Dendritic cell treated with granulocyte-macrophage colony-stimulating factor and Interleukin-4, amounts not matched to agents 40 ng/mL and 50 ng/mL, for 4 days (primary cell): ENCODE measurements at regions not wholly inside any gene's neighbourhood (a gene's known extent, or its start where the extent isn't known, plus 50 kb on each side); places are given as distances from the start of the nearest gene placed in this dataset.
"Not testable (repeated sequence)": the region's sequence is repeated elsewhere in the genome, so short reads cannot be mapped to it uniquely, and the experiment has no call there.

ENCODE experiments used
- H3K27ac Mint-ChIP-seq: one replicate; pipeline ENCODE4 v1.8.0; 2022; ENCODE audit warnings: mild to moderate bottlenecking, mixed read lengths
- H3K27me3 Mint-ChIP-seq: one replicate; pipeline ENCODE4 v1.8.0; 2022; ENCODE audit warnings: mild to moderate bottlenecking, mixed read lengths
- H3K36me3 Mint-ChIP-seq: one replicate; pipeline ENCODE4 v1.8.0; 2022; ENCODE audit warnings: low read depth, mixed read lengths
- H3K4me1 Mint-ChIP-seq: one replicate; pipeline ENCODE4 v1.8.0; 2022; ENCODE audit warnings: low read depth, mixed read lengths
- H3K4me3 Mint-ChIP-seq: one replicate; pipeline ENCODE4 v1.8.0; 2022; ENCODE audit warnings: mild to moderate bottlenecking, moderate library complexity, mixed read lengths
- H3K9me3 Mint-ChIP-seq: one replicate; pipeline ENCODE4 v1.8.0; 2022; ENCODE audit warnings: mixed read lengths
- intact Hi-C: fragments of 100-400 bp; cut with micrococcal nuclease; formaldehyde crosslinking; loops from one replicate; pipeline ENCODE4 v1.15.0; 2022

GRCh38 chr1:172717722-172718465 lies 59.0 kb downstream of the FASLG start:
- Mint-ChIP-seq H3K27me3 (no peaks in the 10 kb centered on the region), H3K27ac (no peak overlapping the region), H3K4me1 (peaks cover 6% of the 10 kb centered on the region), H3K4me3 (no peak overlapping the region), H3K9me3 (no peaks in the 10 kb centered on the region), H3K36me3 (no peaks in the 10 kb centered on the region)
- intact Hi-C loops, result loop anchor here (5.0 kb wide), 2 partner anchors 266 to 716 kb away; no protein-coding TSS in a partner anchor

GRCh38 chr1:172719066-172719627 lies 60.2 kb downstream of the FASLG start:
- H3K9me3 Mint-ChIP-seq, result no peaks in the 10 kb centered on the region
- H3K36me3 Mint-ChIP-seq, result no peaks in the 10 kb centered on the region
- H3K27ac Mint-ChIP-seq, result no peak overlapping the region
- peaks cover 6% of the 10 kb centered on the region for H3K4me1 Mint-ChIP-seq
- H3K4me3 Mint-ChIP-seq, result no peak overlapping the region
- H3K27me3 Mint-ChIP-seq, result no peaks in the 10 kb centered on the region
- intact Hi-C loops, result loop anchor here (5.0 kb wide), 2 partner anchors 267 to 717 kb away; no protein-coding TSS in a partner anchor

- intact Hi-C loops, result loop anchor here (5.0 kb wide), 2 partner anchors 267 to 717 kb away; no protein-coding TSS in a partner anchor
- H3K27me3 Mint-ChIP-seq, result no peaks in the 10 kb centered on the region
- no peaks in the 10 kb centered on the region for H3K9me3 Mint-ChIP-seq
- H3K36me3 Mint-ChIP-seq, result no peaks in the 10 kb centered on the region
- H3K4me3 Mint-ChIP-seq, result no peak overlapping the region
- H3K27ac Mint-ChIP-seq, result no peak overlapping the region
- peaks cover 11% of the 10 kb centered on the region for H3K4me1 Mint-ChIP-seq
These were observed 60.8 kb downstream of the FASLG start for GRCh38 chr1:172719694-172720138.

- intact Hi-C loops, result no loop called here
- H3K27me3 Mint-ChIP-seq, result no peaks in the 10 kb centered on the region
- no peaks in the 10 kb centered on the region for H3K36me3 Mint-ChIP-seq
- no peaks in the 10 kb centered on the region for H3K9me3 Mint-ChIP-seq
- no peak overlapping the region for H3K27ac Mint-ChIP-seq
- peaks cover 17% of the 10 kb centered on the region for H3K4me1 Mint-ChIP-seq
- no peak overlapping the region for H3K4me3 Mint-ChIP-seq
These were observed 61.4 kb downstream of the FASLG start for GRCh38 chr1:172720339-172720738.

- no peak overlapping the region for H3K27ac Mint-ChIP-seq
- peaks cover 38% of the 10 kb centered on the region for H3K4me1 Mint-ChIP-seq
- no peaks in the 10 kb centered on the region for H3K27me3 Mint-ChIP-seq
- H3K4me3 Mint-ChIP-seq, result no peak overlapping the region
- intact Hi-C loops, result no loop called here
- H3K9me3 Mint-ChIP-seq, result peaks cover 8% of the 10 kb centered on the region
- H3K36me3 Mint-ChIP-seq, result no peaks in the 10 kb centered on the region
These were observed 64.3 kb downstream of the FASLG start for GRCh38 chr1:172723251-172723650.

GRCh38 chr1:172724232-172724631 lies 65.3 kb downstream of the FASLG start:
- H3K9me3 Mint-ChIP-seq, result peaks cover 18% of the 10 kb centered on the region
- no peak overlapping the region for H3K27ac Mint-ChIP-seq
- H3K4me1 Mint-ChIP-seq, result peaks cover 42% of the 10 kb centered on the region
- intact Hi-C loops, result no loop called here
- no peak overlapping the region for H3K4me3 Mint-ChIP-seq
- no peaks in the 10 kb centered on the region for H3K27me3 Mint-ChIP-seq
- H3K36me3 Mint-ChIP-seq, result no peaks in the 10 kb centered on the region

- no peak overlapping the region for H3K4me3 Mint-ChIP-seq
- peaks cover 36% of the 10 kb centered on the region for H3K4me1 Mint-ChIP-seq
- H3K36me3 Mint-ChIP-seq, result no peaks in the 10 kb centered on the region
- H3K27ac Mint-ChIP-seq, result no peak overlapping the region
- no peaks in the 10 kb centered on the region for H3K27me3 Mint-ChIP-seq
- peaks cover 21% of the 10 kb centered on the region for H3K9me3 Mint-ChIP-seq
- intact Hi-C loops, result no loop called here
These were observed 66.1 kb downstream of the FASLG start for GRCh38 chr1:172724765-172725613.

GRCh38 chr1:172726740-172727139 lies 67.8 kb downstream of the FASLG start:
- no peaks in the 10 kb centered on the region for H3K27me3 Mint-ChIP-seq
- no peaks in the 10 kb centered on the region for H3K36me3 Mint-ChIP-seq
- H3K9me3 Mint-ChIP-seq, result peaks cover 21% of the 10 kb centered on the region
- H3K4me3 Mint-ChIP-seq, result no peak overlapping the region
- H3K4me1 Mint-ChIP-seq, result peaks cover 36% of the 10 kb centered on the region
- intact Hi-C loops, result no loop called here
- no peak overlapping the region for H3K27ac Mint-ChIP-seq

GRCh38 chr1:172727275-172727857 lies 68.5 kb downstream of the FASLG start:
- intact Hi-C loops, result no loop called here
- H3K36me3 Mint-ChIP-seq, result no peaks in the 10 kb centered on the region

GRCh38 chr1:172727956-172728603 lies 69.2 kb downstream of the FASLG start:
- H3K9me3 Mint-ChIP-seq, result peaks cover 21% of the 10 kb centered on the region
- H3K36me3 Mint-ChIP-seq, result no peaks in the 10 kb centered on the region
- H3K4me3 Mint-ChIP-seq, result no peak overlapping the region
- H3K27ac Mint-ChIP-seq, result no peak overlapping the region
- H3K4me1 Mint-ChIP-seq, result peaks cover 36% of the 10 kb centered on the region
- H3K27me3 Mint-ChIP-seq, result no peaks in the 10 kb centered on the region
- intact Hi-C loops, result no loop called here

More at GRCh38 chr1:172727275-172727857, 68.5 kb downstream of the FASLG start:
- Mint-ChIP-seq H3K4me3 (no peak overlapping the region), H3K27me3 (no peaks in the 10 kb centered on the region), H3K9me3 (peaks cover 21% of the 10 kb centered on the region), H3K27ac (no peak overlapping the region), H3K4me1 (peaks cover 36% of the 10 kb centered on the region)

- Mint-ChIP-seq H3K4me1 (peaks cover 36% of the 10 kb centered on the region), H3K9me3 (peaks cover 21% of the 10 kb centered on the region)
- H3K36me3 Mint-ChIP-seq, H3K27ac Mint-ChIP-seq, H3K27me3 Mint-ChIP-seq, intact Hi-C loops, H3K4me3 Mint-ChIP-seq: not testable (repeated sequence)
These were observed 69.8 kb downstream of the FASLG start for GRCh38 chr1:172728705-172729104.

GRCh38 chr1:172732427-172732826 lies 73.5 kb downstream of the FASLG start:
- intact Hi-C loops, result no loop called here
- peaks cover 12% of the 10 kb centered on the region for H3K4me1 Mint-ChIP-seq
- H3K27ac Mint-ChIP-seq, result no peak overlapping the region
- H3K36me3 Mint-ChIP-seq, result no peaks in the 10 kb centered on the region
- no peaks in the 10 kb centered on the region for H3K27me3 Mint-ChIP-seq
- H3K4me3 Mint-ChIP-seq, result no peak overlapping the region
- H3K9me3 Mint-ChIP-seq, result peaks cover 21% of the 10 kb centered on the region

GRCh38 chr1:172733815-172734214 lies 74.9 kb downstream of the FASLG start:
- no peaks in the 10 kb centered on the region for H3K27me3 Mint-ChIP-seq

More at GRCh38 chr1:172733815-172734214, 74.9 kb downstream of the FASLG start:
- H3K4me3 Mint-ChIP-seq, result no peak overlapping the region
- H3K36me3 Mint-ChIP-seq, result no peaks in the 10 kb centered on the region
- peaks cover 7% of the 10 kb centered on the region for H3K9me3 Mint-ChIP-seq
- H3K27ac Mint-ChIP-seq, result no peak overlapping the region
- H3K4me1 Mint-ChIP-seq, result no peaks in the 10 kb centered on the region
- intact Hi-C loops, result no loop called here
